ENCODE measurements at regions not wholly inside any gene's neighbourhood (a gene's known extent, or its start where the extent isn't known, plus 50 kb on each side); places are given as distances from the start of the nearest gene placed in this dataset.

DNA sequence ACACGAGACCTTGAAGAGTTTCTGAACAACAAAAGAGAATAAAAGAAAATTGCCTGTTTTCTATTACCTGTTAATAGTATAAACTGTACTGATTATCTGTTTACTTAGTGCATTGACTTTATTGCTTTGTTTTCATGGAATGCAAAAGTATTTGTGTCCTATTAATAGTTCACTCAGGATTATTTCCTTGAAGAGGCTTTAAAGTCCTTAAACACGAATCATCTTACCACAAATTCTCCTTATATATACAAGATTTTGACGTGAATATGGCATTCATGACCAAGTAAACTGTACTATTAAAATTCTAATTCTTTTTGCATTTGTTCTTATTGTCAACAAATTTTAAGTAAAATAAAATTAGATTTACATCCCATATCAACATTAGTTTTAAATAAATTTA is 513.0 kb downstream of the NTRK3 start:
- in situ Hi-C loops (cut with HindIII; ENCODE audit: low pct_unique_long_range_greater_than_20kb, low sequenced_read_pairs) = no loop called here
- Histone ChIP-seq H3K27me3 (ENCODE audit: control insufficient read depth, insufficient read depth, low read length) (no peaks in the 10 kb centered on the region), H3K9me3 (ENCODE audit: control insufficient read depth, insufficient read depth, low read depth, low read length) (no peaks in the 10 kb centered on the region; the same call in 1 of the 2 replicates), H3K27ac (ENCODE audit: low read length) (no peak overlapping the region), H3K4me1 (ENCODE audit: control insufficient read depth, insufficient read depth, low read length) (no peaks in the 10 kb centered on the region), H3K36me3 (ENCODE audit: control insufficient read depth, insufficient read depth, low read length) (no peaks in the 10 kb centered on the region), H3K4me3 (ENCODE audit: low read depth in 2 of 2, low read length in 2 of 2) (no peak overlapping the region)
- intact Hi-C loops (cut with micrococcal nuclease; ENCODE audit: unreplicated experiment) = no loop called here
- ChIA-PET POLR2A (no interaction called here), CTCF (no interaction called here)
- ATAC-seq (no peak), DNase-seq (ENCODE audit: low read depth, low spot score) (no peak)
- TF ChIP-seq POLR2AphosphoS5 (IDR thresholded peaks at IDR 0.05; ENCODE audit: low read depth, low read length) = no peak
- TF ChIP-seq TCF7L2 (IDR thresholded peaks at IDR 0.05; ENCODE audit: low read depth, low read length) = no peak
- no peak for TF ChIP-seq SIN3A (IDR thresholded peaks at IDR 0.05; ENCODE audit: borderline replicate concordance, insufficient read depth, low read depth, low read length)
- TF ChIP-seq, protein P1, sequence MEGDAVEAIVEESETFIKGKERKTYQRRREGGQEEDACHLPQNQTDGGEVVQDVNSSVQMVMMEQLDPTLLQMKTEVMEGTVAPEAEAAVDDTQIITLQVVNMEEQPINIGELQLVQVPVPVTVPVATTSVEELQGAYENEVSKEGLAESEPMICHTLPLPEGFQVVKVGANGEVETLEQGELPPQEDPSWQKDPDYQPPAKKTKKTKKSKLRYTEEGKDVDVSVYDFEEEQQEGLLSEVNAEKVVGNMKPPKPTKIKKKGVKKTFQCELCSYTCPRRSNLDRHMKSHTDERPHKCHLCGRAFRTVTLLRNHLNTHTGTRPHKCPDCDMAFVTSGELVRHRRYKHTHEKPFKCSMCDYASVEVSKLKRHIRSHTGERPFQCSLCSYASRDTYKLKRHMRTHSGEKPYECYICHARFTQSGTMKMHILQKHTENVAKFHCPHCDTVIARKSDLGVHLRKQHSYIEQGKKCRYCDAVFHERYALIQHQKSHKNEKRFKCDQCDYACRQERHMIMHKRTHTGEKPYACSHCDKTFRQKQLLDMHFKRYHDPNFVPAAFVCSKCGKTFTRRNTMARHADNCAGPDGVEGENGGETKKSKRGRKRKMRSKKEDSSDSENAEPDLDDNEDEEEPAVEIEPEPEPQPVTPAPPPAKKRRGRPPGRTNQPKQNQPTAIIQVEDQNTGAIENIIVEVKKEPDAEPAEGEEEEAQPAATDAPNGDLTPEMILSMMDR (IDR thresholded peaks at IDR 0.05) = no peak
- TF ChIP-seq, protein P2, sequence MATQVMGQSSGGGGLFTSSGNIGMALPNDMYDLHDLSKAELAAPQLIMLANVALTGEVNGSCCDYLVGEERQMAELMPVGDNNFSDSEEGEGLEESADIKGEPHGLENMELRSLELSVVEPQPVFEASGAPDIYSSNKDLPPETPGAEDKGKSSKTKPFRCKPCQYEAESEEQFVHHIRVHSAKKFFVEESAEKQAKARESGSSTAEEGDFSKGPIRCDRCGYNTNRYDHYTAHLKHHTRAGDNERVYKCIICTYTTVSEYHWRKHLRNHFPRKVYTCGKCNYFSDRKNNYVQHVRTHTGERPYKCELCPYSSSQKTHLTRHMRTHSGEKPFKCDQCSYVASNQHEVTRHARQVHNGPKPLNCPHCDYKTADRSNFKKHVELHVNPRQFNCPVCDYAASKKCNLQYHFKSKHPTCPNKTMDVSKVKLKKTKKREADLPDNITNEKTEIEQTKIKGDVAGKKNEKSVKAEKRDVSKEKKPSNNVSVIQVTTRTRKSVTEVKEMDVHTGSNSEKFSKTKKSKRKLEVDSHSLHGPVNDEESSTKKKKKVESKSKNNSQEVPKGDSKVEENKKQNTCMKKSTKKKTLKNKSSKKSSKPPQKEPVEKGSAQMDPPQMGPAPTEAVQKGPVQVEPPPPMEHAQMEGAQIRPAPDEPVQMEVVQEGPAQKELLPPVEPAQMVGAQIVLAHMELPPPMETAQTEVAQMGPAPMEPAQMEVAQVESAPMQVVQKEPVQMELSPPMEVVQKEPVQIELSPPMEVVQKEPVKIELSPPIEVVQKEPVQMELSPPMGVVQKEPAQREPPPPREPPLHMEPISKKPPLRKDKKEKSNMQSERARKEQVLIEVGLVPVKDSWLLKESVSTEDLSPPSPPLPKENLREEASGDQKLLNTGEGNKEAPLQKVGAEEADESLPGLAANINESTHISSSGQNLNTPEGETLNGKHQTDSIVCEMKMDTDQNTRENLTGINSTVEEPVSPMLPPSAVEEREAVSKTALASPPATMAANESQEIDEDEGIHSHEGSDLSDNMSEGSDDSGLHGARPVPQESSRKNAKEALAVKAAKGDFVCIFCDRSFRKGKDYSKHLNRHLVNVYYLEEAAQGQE (IDR thresholded peaks at IDR 0.05; ENCODE audit: insufficient read depth in 1 of 2, low read depth in 2 of 2, low read length in 1 of 2) = no peak
- no TSS peak for BruUV-seq (replicated peaks)

DNA sequence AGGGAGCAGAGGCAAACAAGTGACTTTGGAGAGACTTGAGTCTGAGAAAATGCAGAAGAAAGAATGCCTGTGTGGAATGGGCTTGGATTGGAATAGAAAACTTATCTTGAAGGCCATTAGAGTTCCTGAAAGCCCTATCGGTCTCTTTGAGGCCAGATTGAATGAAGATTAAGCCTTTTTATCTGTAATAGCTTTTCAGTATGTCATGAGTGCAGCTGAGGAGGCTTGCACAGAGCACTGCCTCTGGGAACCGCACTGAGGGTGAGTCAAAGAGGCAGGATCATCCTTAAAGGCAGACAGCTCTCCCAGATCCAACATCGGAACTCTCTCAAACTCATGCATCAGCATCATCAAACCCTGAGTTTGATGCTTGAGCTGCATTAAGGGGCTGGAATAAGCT is 515.2 kb downstream of the NTRK3 start:
- no TSS peak for BruUV-seq (replicated peaks)
- ATAC-seq = no peak
- CTCF ChIA-PET = no interaction called here
- Histone ChIP-seq H3K36me3 (ENCODE audit: control insufficient read depth, insufficient read depth, low read length) (no peaks in the 10 kb centered on the region), H3K27me3 (ENCODE audit: control insufficient read depth, insufficient read depth, low read length) (no peaks in the 10 kb centered on the region), H3K27ac (ENCODE audit: low read length) (no peak overlapping the region), H3K9me3 (ENCODE audit: control insufficient read depth, insufficient read depth, low read depth, low read length) (no peaks in the 10 kb centered on the region; the same call in 1 of the 2 replicates), H3K4me3 (ENCODE audit: low read depth in 2 of 2, low read length in 2 of 2) (no peak overlapping the region), H3K4me1 (ENCODE audit: control insufficient read depth, insufficient read depth, low read length) (no peaks in the 10 kb centered on the region)
- POLR2A ChIA-PET = no interaction called here
- in situ Hi-C loops (cut with HindIII; ENCODE audit: low pct_unique_long_range_greater_than_20kb, low sequenced_read_pairs) (no loop called here), intact Hi-C loops (cut with micrococcal nuclease; ENCODE audit: unreplicated experiment) (no loop called here)
- no peak for DNase-seq (ENCODE audit: low read depth, low spot score)
- TF ChIP-seq POLR2AphosphoS5 (IDR thresholded peaks at IDR 0.05; ENCODE audit: low read depth, low read length) (no peak), SIN3A (IDR thresholded peaks at IDR 0.05; ENCODE audit: borderline replicate concordance, insufficient read depth, low read depth, low read length) (no peak), TCF7L2 (IDR thresholded peaks at IDR 0.05; ENCODE audit: low read depth, low read length) (no peak)
- TF ChIP-seq, protein P1 (IDR thresholded peaks at IDR 0.05) = no peak
- TF ChIP-seq, protein P2 (IDR thresholded peaks at IDR 0.05; ENCODE audit: insufficient read depth in 1 of 2, low read depth in 2 of 2, low read length in 1 of 2) = no peak
